ENCODE measurements at regions not wholly inside any gene's neighbourhood (a gene's known extent, or its start where the extent isn't known, plus 50 kb on each side); places are given as distances from the start of the nearest gene placed in this dataset.
"Not testable (repeated sequence)": the region's sequence is repeated elsewhere in the genome, so short reads cannot be mapped to it uniquely, and the experiment has no call there.

DNA sequence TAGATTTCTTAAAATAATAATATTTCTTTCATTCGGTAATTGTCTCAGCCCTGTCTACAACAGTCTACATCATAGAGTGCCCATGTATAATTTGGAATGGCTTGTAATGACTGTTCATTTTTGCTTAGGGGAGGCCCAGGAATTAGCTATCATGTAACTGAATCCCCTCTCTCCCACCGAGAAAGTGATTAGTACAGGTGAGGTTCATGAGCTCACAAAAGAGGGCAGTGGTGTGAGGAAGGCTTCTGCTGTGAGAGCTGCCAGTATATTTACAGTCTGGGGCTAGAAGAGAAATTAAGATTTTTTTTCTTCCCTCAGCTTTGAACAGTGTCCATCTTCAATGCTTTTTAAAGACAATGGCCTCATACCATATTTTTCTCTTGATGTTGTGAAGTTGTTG is 340.7 kb downstream of the ADGRL2 start:
- no peaks in the 10 kb centered on the region for H3K4me1 ChIP-seq
- 54 to 73% (median 61%) methylated on average over 2 of the region's 2 CpGs for WGBS, 5 donors
- H3K4me3 ChIP-seq, result no peak overlapping the region
- no peak for DNase-seq
- H3K9me3 ChIP-seq, result no peaks in the 10 kb centered on the region
- H3K27ac ChIP-seq, result no peak overlapping the region
- H3K36me3 ChIP-seq, result no peaks in the 10 kb centered on the region
- H3K27me3 ChIP-seq, result no peaks in the 10 kb centered on the region
- intact Hi-C loops (cut with DNase I; ENCODE audit: low total_unique reads), result no loop called here
- TF ChIP-seq, protein P1, sequence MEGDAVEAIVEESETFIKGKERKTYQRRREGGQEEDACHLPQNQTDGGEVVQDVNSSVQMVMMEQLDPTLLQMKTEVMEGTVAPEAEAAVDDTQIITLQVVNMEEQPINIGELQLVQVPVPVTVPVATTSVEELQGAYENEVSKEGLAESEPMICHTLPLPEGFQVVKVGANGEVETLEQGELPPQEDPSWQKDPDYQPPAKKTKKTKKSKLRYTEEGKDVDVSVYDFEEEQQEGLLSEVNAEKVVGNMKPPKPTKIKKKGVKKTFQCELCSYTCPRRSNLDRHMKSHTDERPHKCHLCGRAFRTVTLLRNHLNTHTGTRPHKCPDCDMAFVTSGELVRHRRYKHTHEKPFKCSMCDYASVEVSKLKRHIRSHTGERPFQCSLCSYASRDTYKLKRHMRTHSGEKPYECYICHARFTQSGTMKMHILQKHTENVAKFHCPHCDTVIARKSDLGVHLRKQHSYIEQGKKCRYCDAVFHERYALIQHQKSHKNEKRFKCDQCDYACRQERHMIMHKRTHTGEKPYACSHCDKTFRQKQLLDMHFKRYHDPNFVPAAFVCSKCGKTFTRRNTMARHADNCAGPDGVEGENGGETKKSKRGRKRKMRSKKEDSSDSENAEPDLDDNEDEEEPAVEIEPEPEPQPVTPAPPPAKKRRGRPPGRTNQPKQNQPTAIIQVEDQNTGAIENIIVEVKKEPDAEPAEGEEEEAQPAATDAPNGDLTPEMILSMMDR (IDR thresholded peaks at IDR 0.05), result no peak

DNA sequence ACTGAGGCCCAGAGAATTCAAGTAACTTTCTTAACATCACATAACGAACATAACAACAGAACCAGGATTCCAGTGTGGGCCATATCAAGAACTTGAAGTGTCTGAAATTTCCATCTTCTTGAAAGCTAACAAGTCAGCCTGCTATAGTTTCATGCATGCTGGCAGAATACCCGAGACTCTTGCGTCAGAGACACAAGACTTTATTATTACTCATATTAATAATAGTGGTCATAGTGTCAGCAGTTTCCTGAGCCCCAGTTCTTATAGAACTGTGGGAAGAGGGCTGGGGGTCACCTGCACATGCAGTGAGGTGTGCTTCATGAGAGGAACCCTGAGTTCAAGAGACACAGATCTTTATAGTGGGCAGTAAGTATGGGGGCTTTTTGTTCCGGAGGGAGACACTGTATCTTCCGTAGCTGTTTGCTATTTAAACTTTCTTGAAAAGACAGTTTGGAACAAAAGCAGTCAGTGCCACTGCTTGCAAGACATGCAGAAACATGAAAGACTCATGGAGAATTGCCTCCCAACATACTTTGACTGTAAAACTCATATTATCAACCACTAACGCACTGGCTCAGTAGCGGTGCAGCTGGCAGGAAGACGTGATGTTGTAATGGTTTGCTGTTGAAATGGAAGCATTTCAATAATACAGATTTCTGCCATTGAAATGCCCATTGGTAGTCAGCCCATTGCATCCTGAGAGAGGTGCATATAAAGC is 339.2 kb downstream of the ADGRL2 start:
- intact Hi-C loops (cut with DNase I; ENCODE audit: low total_unique reads), result no loop called here
- no peaks in the 10 kb centered on the region for H3K4me1 ChIP-seq
- no peak for DNase-seq
- H3K9me3 ChIP-seq, result no peaks in the 10 kb centered on the region
- no peak for TF ChIP-seq EP300 (IDR thresholded peaks at IDR 0.05)
- TF ChIP-seq POLR2A (IDR thresholded peaks at IDR 0.05), result no peak
- no peak overlapping the region for H3K4me3 ChIP-seq
- H3K27ac ChIP-seq, result no peak overlapping the region
- WGBS, 5 donors, result 85 to 92% (median 88%) methylated on average over 8 of the region's 8 CpGs
- no peaks in the 10 kb centered on the region for H3K36me3 ChIP-seq
- H3K27me3 ChIP-seq, result no peaks in the 10 kb centered on the region

DNA sequence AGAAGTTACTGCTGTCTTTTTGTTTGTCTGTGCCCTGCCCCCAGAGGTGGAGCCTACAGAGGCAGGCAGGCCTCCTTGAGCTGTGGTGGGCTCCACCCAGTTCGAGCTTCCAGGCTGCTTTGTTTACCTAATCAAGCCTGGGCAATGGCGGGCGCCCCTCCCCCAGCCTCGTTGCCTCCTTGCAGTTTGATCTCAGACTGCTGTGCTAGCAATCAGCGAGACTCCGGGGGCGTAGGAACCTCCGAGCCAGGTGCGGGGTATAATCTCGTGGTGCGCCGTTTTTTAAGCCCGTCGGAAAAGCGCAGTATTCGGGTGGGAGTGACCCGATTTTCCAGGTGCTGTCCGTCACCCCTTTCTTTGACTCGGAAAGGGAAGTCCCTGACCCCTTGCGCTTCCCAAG is 335.6 kb downstream of the ADGRL2 start:
- H3K4me3 ChIP-seq; H3K4me1 ChIP-seq; H3K27ac ChIP-seq; H3K9me3 ChIP-seq; H3K27me3 ChIP-seq; intact Hi-C loops (cut with DNase I; ENCODE audit: low total_unique reads); H3K36me3 ChIP-seq; DNase-seq: not testable (repeated sequence)
- 84 to 93% (median 85%) methylated on average over 17 to 20 of the region's 20 CpGs for WGBS, 5 donors

DNA sequence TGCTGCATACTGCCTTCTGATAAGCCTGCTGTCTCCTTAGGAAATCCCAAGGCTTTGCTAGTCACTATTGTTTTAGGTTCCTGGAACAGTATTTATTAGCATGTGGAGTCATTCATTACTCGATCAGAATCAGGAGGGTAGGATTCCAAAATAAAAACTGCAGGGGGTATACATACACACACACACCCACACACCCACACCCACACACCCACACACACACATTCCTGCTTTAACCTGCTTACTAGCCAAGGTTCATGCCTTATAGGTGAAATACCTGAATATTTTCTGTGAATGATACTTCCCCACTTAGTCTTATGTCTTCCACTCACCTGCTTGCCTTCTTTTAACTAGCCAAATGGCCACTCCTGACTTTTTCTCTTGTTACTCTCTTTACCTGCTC is 325.1 kb downstream of the ADGRL2 start:
- no peak overlapping the region for H3K27ac ChIP-seq
- H3K4me1 ChIP-seq, result no peaks in the 10 kb centered on the region
- TF ChIP-seq POLR2A (IDR thresholded peaks at IDR 0.05) (no peak), POLR2AphosphoS5 (IDR thresholded peaks at IDR 0.05) (no peak), EP300 (IDR thresholded peaks at IDR 0.05) (no peak)
- TF ChIP-seq, protein P1 (IDR thresholded peaks at IDR 0.05), result no peak
- DNase-seq, result no peak
- WGBS, 5 donors, result 47 to 81% (median 63%) methylated on average over 1 of the region's 1 CpG
- H3K9me3 ChIP-seq, result no peaks in the 10 kb centered on the region
- H3K4me3 ChIP-seq, result no peak overlapping the region
- no peaks in the 10 kb centered on the region for H3K27me3 ChIP-seq
- H3K36me3 ChIP-seq, result no peaks in the 10 kb centered on the region
- intact Hi-C loops (cut with DNase I; ENCODE audit: low total_unique reads), result no loop called here

- DNase-seq, result no peak
- Histone ChIP-seq H3K27me3 (no peaks in the 10 kb centered on the region), H3K4me1 (no peaks in the 10 kb centered on the region), H3K27ac (no peak overlapping the region), H3K9me3 (no peaks in the 10 kb centered on the region), H3K4me3 (no peak overlapping the region), H3K36me3 (no peaks in the 10 kb centered on the region)
- 82 to 91% (median 86%) methylated on average over 3 of the region's 3 CpGs for WGBS, 5 donors
- no peak for TF ChIP-seq POLR2A (IDR thresholded peaks at IDR 0.05)
- no peak for TF ChIP-seq EP300 (IDR thresholded peaks at IDR 0.05)
- TF ChIP-seq, protein P1 (IDR thresholded peaks at IDR 0.05), result no peak
- TF ChIP-seq POLR2AphosphoS5 (IDR thresholded peaks at IDR 0.05), result no peak
- intact Hi-C loops (cut with DNase I; ENCODE audit: low total_unique reads), result no loop called here
These were observed 324.4 kb downstream of the ADGRL2 start for GRCh38 chr1:82125119-82125518.

All from stomach (tissue), 8 donors.